Central memory CD8-positive, alpha-beta T cell (primary cell): ENCODE measurements at regions not wholly inside any gene's neighbourhood (a gene's known extent, or its start where the extent isn't known, plus 50 kb on each side); places are given as distances from the start of the nearest gene placed in this dataset.

Experiments
- ATAC-seq: fragments of 150-1000 bp; cut with Tn5 transposase; replicated peaks from 2 replicates; pipeline ENCODE4 v1.10.0; 2022; ENCODE audit warnings: mild to moderate bottlenecking, moderate FRiP score, moderate number of reproducible peaks; ENCODE audit not compliant: poor library complexity, severe bottlenecking; ENCODE audit errors: extremely low read depth
- DNase-seq, 2 donors: peaks; one replicate each; pipeline ENCODE4 v3.0.0; 2021; ENCODE audit warnings: low spot score in 2 of 2
- H3K27ac Mint-ChIP-seq: one replicate; pipeline ENCODE4 v1.8.0; 2022; ENCODE audit warnings: low read depth, mild to moderate bottlenecking, moderate library complexity, mixed read lengths
- H3K27me3 Mint-ChIP-seq: one replicate; pipeline ENCODE4 v1.8.0; 2022; ENCODE audit warnings: mixed read lengths
- H3K36me3 Mint-ChIP-seq: one replicate; pipeline ENCODE4 v1.8.0; 2022; ENCODE audit warnings: mild to moderate bottlenecking, moderate library complexity, mixed read lengths; ENCODE audit not compliant: insufficient read depth
- H3K4me1 Mint-ChIP-seq: one replicate; pipeline ENCODE4 v1.8.0; 2022; ENCODE audit warnings: mixed read lengths
- H3K4me3 Mint-ChIP-seq: one replicate; pipeline ENCODE4 v1.8.0; 2022; ENCODE audit warnings: mild to moderate bottlenecking, moderate library complexity, mixed read lengths
- H3K9me3 Mint-ChIP-seq: one replicate; pipeline ENCODE4 v1.8.0; 2022; ENCODE audit warnings: mixed read lengths

DNA sequence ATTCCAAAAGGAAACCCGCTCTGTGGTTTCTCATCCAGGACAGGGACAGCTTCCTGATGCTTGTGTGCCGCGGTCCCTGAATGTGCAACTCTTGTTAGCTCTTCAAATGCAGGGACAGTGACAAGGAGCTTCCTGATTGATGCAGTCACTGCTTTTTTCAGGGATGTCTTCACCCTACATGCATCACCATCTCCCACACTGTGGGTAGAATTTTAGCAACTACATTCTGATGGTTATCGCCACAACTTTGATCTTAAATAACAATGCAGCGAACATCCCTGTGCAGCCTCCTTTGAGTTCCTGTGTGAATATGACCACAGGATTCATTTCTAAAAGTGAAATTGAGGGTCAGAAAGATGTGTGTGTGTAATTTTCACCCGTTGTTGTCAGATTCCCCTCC, 115.0 kb downstream of the GGTLC2 start:
- ATAC-seq: peak; percentile 74
- Mint-ChIP-seq H3K36me3 (peaks cover 2% of the 10 kb centered on the region), H3K9me3 (no peaks in the 10 kb centered on the region), H3K27me3 (no peaks in the 10 kb centered on the region), H3K27ac (peak overlapping the region; percentile 97), H3K4me1 (peaks cover 87% of the 10 kb centered on the region), H3K4me3 (peak overlapping the region; percentile 94)
- DNase-seq: no peak

GRCh38 chr22:22759889-22760546, 115.6 kb downstream of the GGTLC2 start:
- Mint-ChIP-seq H3K36me3 (peaks cover 2% of the 10 kb centered on the region), H3K4me3 (peak overlapping the region; percentile 94), H3K9me3 (no peaks in the 10 kb centered on the region), H3K27me3 (no peaks in the 10 kb centered on the region), H3K27ac (peak overlapping the region; percentile 97), H3K4me1 (peaks cover 87% of the 10 kb centered on the region)
- no peak for DNase-seq
- no peak for ATAC-seq

GRCh38 chr22:22761606-22761962, 117.2 kb downstream of the GGTLC2 start:
- DNase-seq: no peak
- peaks cover 2% of the 10 kb centered on the region for H3K36me3 Mint-ChIP-seq
- no peak for ATAC-seq
- H3K27ac Mint-ChIP-seq: peak overlapping the region; percentile 71
- no peaks in the 10 kb centered on the region for H3K27me3 Mint-ChIP-seq
- H3K9me3 Mint-ChIP-seq: no peaks in the 10 kb centered on the region
- H3K4me1 Mint-ChIP-seq: peaks cover 78% of the 10 kb centered on the region
- no peak overlapping the region for H3K4me3 Mint-ChIP-seq

DNA sequence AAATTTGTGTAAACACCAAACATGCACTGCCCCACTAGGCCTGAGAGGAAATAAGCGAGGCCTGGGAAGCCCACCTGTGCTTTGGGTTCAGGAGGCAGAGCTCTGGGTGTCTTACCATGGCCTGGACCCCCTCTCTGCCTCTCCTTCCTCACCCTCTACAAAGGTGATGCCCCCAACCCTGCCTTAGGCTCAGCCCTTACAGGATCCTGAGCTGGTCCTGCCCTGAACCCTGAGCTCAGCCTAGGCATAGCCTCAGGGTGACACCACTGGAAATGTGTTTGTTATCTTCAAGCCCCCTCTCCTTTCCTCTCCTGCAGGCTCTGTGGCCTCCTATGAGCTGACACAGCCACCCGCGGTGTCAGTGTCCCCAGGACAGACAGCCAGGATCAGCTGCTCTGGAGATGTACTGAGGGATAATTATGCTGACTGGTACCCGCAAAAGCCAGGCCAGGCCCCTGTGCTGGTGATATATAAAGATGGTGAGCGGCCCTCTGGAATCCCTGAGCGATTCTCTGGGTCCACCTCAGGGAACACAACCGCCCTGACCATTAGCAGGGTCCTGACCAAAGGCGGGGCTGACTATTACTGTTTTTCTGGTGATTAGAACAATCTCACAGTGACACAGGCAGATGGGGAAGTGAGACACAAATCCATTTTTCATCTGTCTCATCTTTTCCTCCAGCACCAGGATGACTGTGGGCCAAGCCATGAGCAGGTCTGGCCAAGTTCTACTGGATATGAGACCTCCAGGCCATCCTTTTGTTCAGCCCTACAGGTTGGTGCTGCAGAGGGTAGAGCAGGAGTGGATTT, 117.8 kb downstream of the GGTLC2 start:
- peaks cover 2% of the 10 kb centered on the region for H3K36me3 Mint-ChIP-seq
- H3K4me3 Mint-ChIP-seq: no peak overlapping the region
- DNase-seq: no peak
- peak overlapping the region; percentile 71 for H3K27ac Mint-ChIP-seq
- no peaks in the 10 kb centered on the region for H3K9me3 Mint-ChIP-seq
- H3K27me3 Mint-ChIP-seq: no peaks in the 10 kb centered on the region
- H3K4me1 Mint-ChIP-seq: peaks cover 72% of the 10 kb centered on the region
- ATAC-seq: no peak

- no peak for ATAC-seq
- Mint-ChIP-seq H3K27me3 (no peaks in the 10 kb centered on the region), H3K27ac (peak overlapping the region; percentile 53), H3K4me1 (peaks cover 75% of the 10 kb centered on the region), H3K36me3 (peaks cover 2% of the 10 kb centered on the region), H3K4me3 (no peak overlapping the region), H3K9me3 (no peaks in the 10 kb centered on the region)
- DNase-seq: no peak
Observed at GRCh38 chr22:22763512-22763911, 119.1 kb downstream of the GGTLC2 start.

- H3K4me1 Mint-ChIP-seq: peaks cover 75% of the 10 kb centered on the region
- peak overlapping the region; percentile 14 for H3K27ac Mint-ChIP-seq
- no peaks in the 10 kb centered on the region for H3K9me3 Mint-ChIP-seq
- peaks cover 2% of the 10 kb centered on the region for H3K36me3 Mint-ChIP-seq
- no peak overlapping the region for H3K4me3 Mint-ChIP-seq
- DNase-seq (no peak), ATAC-seq (peak; percentile 42)
- no peaks in the 10 kb centered on the region for H3K27me3 Mint-ChIP-seq
Observed at GRCh38 chr22:22764085-22764484, 119.7 kb downstream of the GGTLC2 start.

- DNase-seq (no peak), ATAC-seq (no peak)
- Mint-ChIP-seq H3K27me3 (no peaks in the 10 kb centered on the region), H3K4me3 (no peak overlapping the region), H3K9me3 (no peaks in the 10 kb centered on the region), H3K36me3 (peaks cover 2% of the 10 kb centered on the region), H3K4me1 (peaks cover 74% of the 10 kb centered on the region), H3K27ac (no peak overlapping the region)
Observed at GRCh38 chr22:22767876-22768602, 119.6 kb upstream of the IGLL5 start.

- Mint-ChIP-seq H3K36me3 (peaks cover 2% of the 10 kb centered on the region), H3K27me3 (no peaks in the 10 kb centered on the region), H3K9me3 (no peaks in the 10 kb centered on the region), H3K4me1 (peaks cover 73% of the 10 kb centered on the region), H3K4me3 (no peak overlapping the region), H3K27ac (no peak overlapping the region)
- DNase-seq (no peak), ATAC-seq (no peak)
Observed at GRCh38 chr22:22768885-22769284, 118.7 kb upstream of the IGLL5 start.

- Mint-ChIP-seq H3K27ac (no peak overlapping the region), H3K36me3 (peaks cover 2% of the 10 kb centered on the region), H3K9me3 (no peaks in the 10 kb centered on the region), H3K4me1 (peaks cover 74% of the 10 kb centered on the region), H3K27me3 (no peaks in the 10 kb centered on the region), H3K4me3 (no peak overlapping the region)
- no peak for ATAC-seq
- DNase-seq: no peak
Observed at GRCh38 chr22:22769434-22770279, 118.0 kb upstream of the IGLL5 start.

GRCh38 chr22:22770280-22770871, 117.2 kb upstream of the IGLL5 start:
- no peaks in the 10 kb centered on the region for H3K27me3 Mint-ChIP-seq
- peak overlapping the region; percentile 79 for H3K27ac Mint-ChIP-seq
- H3K4me3 Mint-ChIP-seq: no peak overlapping the region
- peaks cover 2% of the 10 kb centered on the region for H3K36me3 Mint-ChIP-seq
- DNase-seq (peak in 1 of 2 donors; percentile 51), ATAC-seq (no peak)
- no peaks in the 10 kb centered on the region for H3K9me3 Mint-ChIP-seq
- H3K4me1 Mint-ChIP-seq: peaks cover 80% of the 10 kb centered on the region

- Mint-ChIP-seq H3K36me3 (peaks cover 2% of the 10 kb centered on the region), H3K27me3 (no peaks in the 10 kb centered on the region), H3K27ac (peak overlapping the region; percentile 79)
Observed at GRCh38 chr22:22770881-22771280, 116.7 kb upstream of the IGLL5 start.

More at GRCh38 chr22:22770881-22771280, 116.7 kb upstream of the IGLL5 start:
- Mint-ChIP-seq H3K4me1 (peaks cover 83% of the 10 kb centered on the region), H3K9me3 (no peaks in the 10 kb centered on the region), H3K4me3 (no peak overlapping the region)
- DNase-seq (no peak), ATAC-seq (no peak)
